GM12872 (cell line): ENCODE measurements at regions not wholly inside any gene's neighbourhood (a gene's known extent, or its start where the extent isn't known, plus 50 kb on each side); places are given as distances from the start of the nearest gene placed in this dataset.

Source experiments
- CTCF ChIP-seq: IDR thresholded peaks from 3 replicates; pipeline ENCODE4 v1.5.1; 2011; ENCODE audit warnings: low read depth, mild to moderate bottlenecking, low read length, moderate library complexity; ENCODE audit not compliant: insufficient read depth

GRCh38 chrX:137882960-137883359, 317.0 kb downstream of the ZIC3 start:
- TF ChIP-seq CTCF = no peak

- no peak for TF ChIP-seq CTCF
Measured at GRCh38 chrX:137891431-137891830, 325.5 kb downstream of the ZIC3 start.

GRCh38 chrX:137896123-137896522, 330.2 kb downstream of the ZIC3 start:
- no peak for TF ChIP-seq CTCF

- no peak for TF ChIP-seq CTCF
Measured at GRCh38 chrX:137915466-137915865, 349.5 kb downstream of the ZIC3 start.

- no peak for TF ChIP-seq CTCF
Measured at GRCh38 chrX:137916090-137916746, 350.3 kb downstream of the ZIC3 start.

- no peak; the same call in 2 of the 3 replicates for TF ChIP-seq CTCF
Measured at GRCh38 chrX:137926090-137926489, 360.2 kb downstream of the ZIC3 start.

- no peak for TF ChIP-seq CTCF
Measured at GRCh38 chrX:137929951-137930350, 364.0 kb downstream of the ZIC3 start.
